ENCODE measurements at regions not wholly inside any gene's neighbourhood (a gene's known extent, or its start where the extent isn't known, plus 50 kb on each side); places are given as distances from the start of the nearest gene placed in this dataset.

DNA sequence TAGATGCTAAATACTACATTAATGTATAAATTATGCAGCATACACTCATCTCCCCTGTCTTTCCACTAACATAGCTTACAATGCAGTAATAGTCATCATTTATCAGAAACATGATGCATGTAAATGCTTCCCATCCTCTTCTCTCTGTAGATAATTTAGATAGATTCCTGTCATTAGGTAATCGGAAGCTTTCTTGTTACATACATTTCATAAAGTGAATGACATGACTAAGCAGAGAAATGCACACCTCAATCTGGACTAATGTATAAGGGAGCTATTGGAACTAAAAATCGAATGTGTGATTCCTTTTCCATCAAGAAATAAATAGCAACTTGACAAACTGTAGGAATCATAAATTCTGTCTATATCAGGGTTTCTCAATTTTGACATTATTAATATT, 273.4 kb downstream of the RASSF9 start:
- Mint-ChIP-seq H3K9me3 (no peaks in the 10 kb centered on the region), H3K4me3 (no peak overlapping the region), H3K27me3 (ENCODE audit: low read depth) (no peaks in the 10 kb centered on the region), H3K36me3 (no peaks in the 10 kb centered on the region), H3K4me1 (peaks cover 3% of the 10 kb centered on the region; the same call in 1 of the 2 replicates), H3K27ac (no peak overlapping the region)
- no peak for TF ChIP-seq SMAD4 (CRISPR knock-in tag; IDR thresholded peaks at IDR 0.05)
- no peak for TF ChIP-seq ZNF219 (CRISPR knock-in tag; IDR thresholded peaks at IDR 0.05; ENCODE audit: borderline replicate concordance)
- TF ChIP-seq RELA (CRISPR knock-in tag; IDR thresholded peaks at IDR 0.05; ENCODE audit: borderline replicate concordance), result no peak
- no peak for TF ChIP-seq NR3C1 (CRISPR knock-in tag; conservative IDR thresholded peaks at IDR 0.05; ENCODE audit: low read depth)
- TF ChIP-seq FOXJ3 (CRISPR knock-in tag; IDR thresholded peaks at IDR 0.05; ENCODE audit: borderline replicate concordance), result no peak
- TF ChIP-seq FOXP1 (CRISPR knock-in tag; IDR thresholded peaks at IDR 0.05; ENCODE audit: borderline replicate concordance), result no peak
- TF ChIP-seq NFYB (CRISPR knock-in tag; conservative IDR thresholded peaks at IDR 0.05; ENCODE audit: low read depth), result no peak
- no peak for TF ChIP-seq MXD4 (CRISPR knock-in tag; IDR thresholded peaks at IDR 0.05; ENCODE audit: borderline replicate concordance)
- TF ChIP-seq, protein P1, sequence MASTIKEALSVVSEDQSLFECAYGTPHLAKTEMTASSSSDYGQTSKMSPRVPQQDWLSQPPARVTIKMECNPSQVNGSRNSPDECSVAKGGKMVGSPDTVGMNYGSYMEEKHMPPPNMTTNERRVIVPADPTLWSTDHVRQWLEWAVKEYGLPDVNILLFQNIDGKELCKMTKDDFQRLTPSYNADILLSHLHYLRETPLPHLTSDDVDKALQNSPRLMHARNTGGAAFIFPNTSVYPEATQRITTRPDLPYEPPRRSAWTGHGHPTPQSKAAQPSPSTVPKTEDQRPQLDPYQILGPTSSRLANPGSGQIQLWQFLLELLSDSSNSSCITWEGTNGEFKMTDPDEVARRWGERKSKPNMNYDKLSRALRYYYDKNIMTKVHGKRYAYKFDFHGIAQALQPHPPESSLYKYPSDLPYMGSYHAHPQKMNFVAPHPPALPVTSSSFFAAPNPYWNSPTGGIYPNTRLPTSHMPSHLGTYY (CRISPR knock-in tag; IDR thresholded peaks at IDR 0.05), result no peak
- no peak for TF ChIP-seq ZNF121 (CRISPR knock-in tag; IDR thresholded peaks at IDR 0.05)
- no peak for TF ChIP-seq ELF4 (CRISPR knock-in tag; IDR thresholded peaks at IDR 0.05; ENCODE audit: low read depth)
- TF ChIP-seq, protein P2, sequence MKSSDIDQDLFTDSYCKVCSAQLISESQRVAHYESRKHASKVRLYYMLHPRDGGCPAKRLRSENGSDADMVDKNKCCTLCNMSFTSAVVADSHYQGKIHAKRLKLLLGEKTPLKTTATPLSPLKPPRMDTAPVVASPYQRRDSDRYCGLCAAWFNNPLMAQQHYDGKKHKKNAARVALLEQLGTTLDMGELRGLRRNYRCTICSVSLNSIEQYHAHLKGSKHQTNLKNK (CRISPR knock-in tag; IDR thresholded peaks at IDR 0.05), result no peak
- no peak for TF ChIP-seq NR2C2 (CRISPR knock-in tag; IDR thresholded peaks at IDR 0.05)
- TF ChIP-seq, protein P3, sequence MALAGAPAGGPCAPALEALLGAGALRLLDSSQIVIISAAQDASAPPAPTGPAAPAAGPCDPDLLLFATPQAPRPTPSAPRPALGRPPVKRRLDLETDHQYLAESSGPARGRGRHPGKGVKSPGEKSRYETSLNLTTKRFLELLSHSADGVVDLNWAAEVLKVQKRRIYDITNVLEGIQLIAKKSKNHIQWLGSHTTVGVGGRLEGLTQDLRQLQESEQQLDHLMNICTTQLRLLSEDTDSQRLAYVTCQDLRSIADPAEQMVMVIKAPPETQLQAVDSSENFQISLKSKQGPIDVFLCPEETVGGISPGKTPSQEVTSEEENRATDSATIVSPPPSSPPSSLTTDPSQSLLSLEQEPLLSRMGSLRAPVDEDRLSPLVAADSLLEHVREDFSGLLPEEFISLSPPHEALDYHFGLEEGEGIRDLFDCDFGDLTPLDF (CRISPR knock-in tag; IDR thresholded peaks at IDR 0.05), result no peak
- no peak for TF ChIP-seq SMAD3 (CRISPR knock-in tag; IDR thresholded peaks at IDR 0.05; ENCODE audit: borderline replicate concordance)
- no peak for DNase-seq (ENCODE audit: low spot score)
- POLR2A ChIA-PET, result no interaction called here
- CTCF ChIA-PET, result no interaction called here
- no peak for ATAC-seq

DNA sequence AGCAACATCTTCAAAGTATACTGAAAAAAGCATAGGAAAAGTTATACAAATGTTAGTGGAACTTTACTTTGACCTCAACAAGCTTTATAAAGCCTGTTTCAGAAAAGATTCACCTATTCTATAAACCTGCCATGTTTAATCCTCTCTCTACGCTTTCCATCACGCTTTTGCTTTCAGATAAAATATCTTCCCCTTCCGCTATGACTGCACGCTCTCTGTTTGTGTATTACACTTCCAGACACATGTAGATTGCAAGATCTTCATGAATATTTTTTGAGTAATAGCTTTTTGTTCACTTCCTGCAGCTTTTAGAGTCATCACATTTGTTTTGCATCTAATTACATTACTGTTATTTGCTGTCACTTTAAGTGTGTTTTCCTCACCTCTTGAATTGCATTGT, 271.4 kb downstream of the RASSF9 start:
- no peaks in the 10 kb centered on the region for H3K9me3 Mint-ChIP-seq
- DNase-seq (ENCODE audit: low spot score), result no peak
- CTCF ChIA-PET, result no interaction called here
- no peaks in the 10 kb centered on the region for H3K36me3 Mint-ChIP-seq
- no peak overlapping the region for H3K27ac Mint-ChIP-seq
- H3K4me3 Mint-ChIP-seq, result no peak overlapping the region
- POLR2A ChIA-PET, result no interaction called here
- no peak for ATAC-seq
- peaks cover 3% of the 10 kb centered on the region; the same call in 1 of the 2 replicates for H3K4me1 Mint-ChIP-seq
- H3K27me3 Mint-ChIP-seq (ENCODE audit: low read depth), result no peaks in the 10 kb centered on the region
- TF ChIP-seq ZNF121 (CRISPR knock-in tag; IDR thresholded peaks at IDR 0.05) (no peak), KAT7 (CRISPR knock-in tag; IDR thresholded peaks at IDR 0.05; ENCODE audit: borderline replicate concordance) (no peak), NR1H2 (CRISPR knock-in tag; IDR thresholded peaks at IDR 0.05) (no peak), GABPB1 (CRISPR knock-in tag; IDR thresholded peaks at IDR 0.05) (no peak), NFE2L1 (CRISPR knock-in tag; IDR thresholded peaks at IDR 0.05) (no peak), SMAD4 (CRISPR knock-in tag; IDR thresholded peaks at IDR 0.05) (no peak), GTF2I (CRISPR knock-in tag; conservative IDR thresholded peaks at IDR 0.05) (no peak), NR2C2 (CRISPR knock-in tag; IDR thresholded peaks at IDR 0.05) (no peak), RELA (CRISPR knock-in tag; IDR thresholded peaks at IDR 0.05; ENCODE audit: borderline replicate concordance) (no peak)
- TF ChIP-seq, protein P4, sequence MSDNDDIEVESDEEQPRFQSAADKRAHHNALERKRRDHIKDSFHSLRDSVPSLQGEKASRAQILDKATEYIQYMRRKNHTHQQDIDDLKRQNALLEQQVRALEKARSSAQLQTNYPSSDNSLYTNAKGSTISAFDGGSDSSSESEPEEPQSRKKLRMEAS (CRISPR knock-in tag; IDR thresholded peaks at IDR 0.05), result no peak
- TF ChIP-seq, protein P5, sequence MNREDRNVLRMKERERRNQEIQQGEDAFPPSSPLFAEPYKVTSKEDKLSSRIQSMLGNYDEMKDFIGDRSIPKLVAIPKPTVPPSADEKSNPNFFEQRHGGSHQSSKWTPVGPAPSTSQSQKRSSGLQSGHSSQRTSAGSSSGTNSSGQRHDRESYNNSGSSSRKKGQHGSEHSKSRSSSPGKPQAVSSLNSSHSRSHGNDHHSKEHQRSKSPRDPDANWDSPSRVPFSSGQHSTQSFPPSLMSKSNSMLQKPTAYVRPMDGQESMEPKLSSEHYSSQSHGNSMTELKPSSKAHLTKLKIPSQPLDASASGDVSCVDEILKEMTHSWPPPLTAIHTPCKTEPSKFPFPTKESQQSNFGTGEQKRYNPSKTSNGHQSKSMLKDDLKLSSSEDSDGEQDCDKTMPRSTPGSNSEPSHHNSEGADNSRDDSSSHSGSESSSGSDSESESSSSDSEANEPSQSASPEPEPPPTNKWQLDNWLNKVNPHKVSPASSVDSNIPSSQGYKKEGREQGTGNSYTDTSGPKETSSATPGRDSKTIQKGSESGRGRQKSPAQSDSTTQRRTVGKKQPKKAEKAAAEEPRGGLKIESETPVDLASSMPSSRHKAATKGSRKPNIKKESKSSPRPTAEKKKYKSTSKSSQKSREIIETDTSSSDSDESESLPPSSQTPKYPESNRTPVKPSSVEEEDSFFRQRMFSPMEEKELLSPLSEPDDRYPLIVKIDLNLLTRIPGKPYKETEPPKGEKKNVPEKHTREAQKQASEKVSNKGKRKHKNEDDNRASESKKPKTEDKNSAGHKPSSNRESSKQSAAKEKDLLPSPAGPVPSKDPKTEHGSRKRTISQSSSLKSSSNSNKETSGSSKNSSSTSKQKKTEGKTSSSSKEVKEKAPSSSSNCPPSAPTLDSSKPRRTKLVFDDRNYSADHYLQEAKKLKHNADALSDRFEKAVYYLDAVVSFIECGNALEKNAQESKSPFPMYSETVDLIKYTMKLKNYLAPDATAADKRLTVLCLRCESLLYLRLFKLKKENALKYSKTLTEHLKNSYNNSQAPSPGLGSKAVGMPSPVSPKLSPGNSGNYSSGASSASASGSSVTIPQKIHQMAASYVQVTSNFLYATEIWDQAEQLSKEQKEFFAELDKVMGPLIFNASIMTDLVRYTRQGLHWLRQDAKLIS (CRISPR knock-in tag; IDR thresholded peaks at IDR 0.05; ENCODE audit: borderline replicate concordance), result no peak
- TF ChIP-seq, protein P6, sequence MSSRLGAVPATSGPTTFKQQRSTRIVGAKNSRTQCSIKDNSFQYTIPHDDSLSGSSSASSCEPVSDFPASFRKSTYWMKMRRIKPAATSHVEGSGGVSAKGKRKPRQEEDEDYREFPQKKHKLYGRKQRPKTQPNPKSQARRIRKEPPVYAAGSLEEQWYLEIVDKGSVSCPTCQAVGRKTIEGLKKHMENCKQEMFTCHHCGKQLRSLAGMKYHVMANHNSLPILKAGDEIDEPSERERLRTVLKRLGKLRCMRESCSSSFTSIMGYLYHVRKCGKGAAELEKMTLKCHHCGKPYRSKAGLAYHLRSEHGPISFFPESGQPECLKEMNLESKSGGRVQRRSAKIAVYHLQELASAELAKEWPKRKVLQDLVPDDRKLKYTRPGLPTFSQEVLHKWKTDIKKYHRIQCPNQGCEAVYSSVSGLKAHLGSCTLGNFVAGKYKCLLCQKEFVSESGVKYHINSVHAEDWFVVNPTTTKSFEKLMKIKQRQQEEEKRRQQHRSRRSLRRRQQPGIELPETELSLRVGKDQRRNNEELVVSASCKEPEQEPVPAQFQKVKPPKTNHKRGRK (CRISPR knock-in tag; IDR thresholded peaks at IDR 0.05; ENCODE audit: borderline replicate concordance), result no peak
- TF ChIP-seq, protein P7, sequence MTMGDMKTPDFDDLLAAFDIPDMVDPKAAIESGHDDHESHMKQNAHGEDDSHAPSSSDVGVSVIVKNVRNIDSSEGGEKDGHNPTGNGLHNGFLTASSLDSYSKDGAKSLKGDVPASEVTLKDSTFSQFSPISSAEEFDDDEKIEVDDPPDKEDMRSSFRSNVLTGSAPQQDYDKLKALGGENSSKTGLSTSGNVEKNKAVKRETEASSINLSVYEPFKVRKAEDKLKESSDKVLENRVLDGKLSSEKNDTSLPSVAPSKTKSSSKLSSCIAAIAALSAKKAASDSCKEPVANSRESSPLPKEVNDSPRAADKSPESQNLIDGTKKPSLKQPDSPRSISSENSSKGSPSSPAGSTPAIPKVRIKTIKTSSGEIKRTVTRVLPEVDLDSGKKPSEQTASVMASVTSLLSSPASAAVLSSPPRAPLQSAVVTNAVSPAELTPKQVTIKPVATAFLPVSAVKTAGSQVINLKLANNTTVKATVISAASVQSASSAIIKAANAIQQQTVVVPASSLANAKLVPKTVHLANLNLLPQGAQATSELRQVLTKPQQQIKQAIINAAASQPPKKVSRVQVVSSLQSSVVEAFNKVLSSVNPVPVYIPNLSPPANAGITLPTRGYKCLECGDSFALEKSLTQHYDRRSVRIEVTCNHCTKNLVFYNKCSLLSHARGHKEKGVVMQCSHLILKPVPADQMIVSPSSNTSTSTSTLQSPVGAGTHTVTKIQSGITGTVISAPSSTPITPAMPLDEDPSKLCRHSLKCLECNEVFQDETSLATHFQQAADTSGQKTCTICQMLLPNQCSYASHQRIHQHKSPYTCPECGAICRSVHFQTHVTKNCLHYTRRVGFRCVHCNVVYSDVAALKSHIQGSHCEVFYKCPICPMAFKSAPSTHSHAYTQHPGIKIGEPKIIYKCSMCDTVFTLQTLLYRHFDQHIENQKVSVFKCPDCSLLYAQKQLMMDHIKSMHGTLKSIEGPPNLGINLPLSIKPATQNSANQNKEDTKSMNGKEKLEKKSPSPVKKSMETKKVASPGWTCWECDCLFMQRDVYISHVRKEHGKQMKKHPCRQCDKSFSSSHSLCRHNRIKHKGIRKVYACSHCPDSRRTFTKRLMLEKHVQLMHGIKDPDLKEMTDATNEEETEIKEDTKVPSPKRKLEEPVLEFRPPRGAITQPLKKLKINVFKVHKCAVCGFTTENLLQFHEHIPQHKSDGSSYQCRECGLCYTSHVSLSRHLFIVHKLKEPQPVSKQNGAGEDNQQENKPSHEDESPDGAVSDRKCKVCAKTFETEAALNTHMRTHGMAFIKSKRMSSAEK (CRISPR knock-in tag; IDR thresholded peaks at IDR 0.05; ENCODE audit: borderline replicate concordance), result no peak

All from WTC11 (cell line).